ENCODE measurements at regions not wholly inside any gene's neighbourhood (a gene's known extent, or its start where the extent isn't known, plus 50 kb on each side); places are given as distances from the start of the nearest gene placed in this dataset.

DNA sequence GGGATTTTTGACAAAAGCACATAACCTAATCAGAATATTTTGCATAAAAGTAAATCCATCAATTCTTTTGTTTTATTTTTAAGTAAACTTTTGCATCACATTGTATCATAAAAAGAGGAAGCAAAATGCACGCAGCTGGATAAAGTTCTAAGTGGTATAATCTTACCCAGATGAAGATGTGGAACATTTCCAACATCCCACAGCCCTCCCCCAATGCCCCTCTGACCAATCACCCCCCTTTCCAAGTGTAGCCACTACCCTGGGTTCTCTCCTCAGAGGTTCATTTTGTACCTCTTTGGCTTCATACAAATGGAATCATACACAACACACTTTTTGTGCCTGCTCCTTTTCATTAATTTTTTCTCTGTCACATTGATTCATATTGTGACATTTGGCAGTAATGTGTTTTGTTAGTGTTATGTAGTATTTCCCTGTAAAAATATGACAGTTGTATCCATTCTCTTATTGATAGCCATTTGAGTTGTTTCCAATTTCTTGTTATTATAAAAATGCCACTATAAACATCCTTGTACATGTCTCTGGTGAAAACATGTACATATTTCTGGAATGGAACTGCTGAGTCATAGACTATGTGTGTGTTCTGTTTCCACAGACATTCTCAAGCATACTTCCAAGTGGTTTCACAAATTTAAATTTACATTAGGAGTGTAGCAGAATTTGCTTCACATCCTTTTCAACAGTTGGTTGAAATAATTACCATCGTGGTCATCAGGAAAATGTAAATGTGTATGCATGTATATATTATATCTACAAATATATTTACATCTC lies 92.9 kb upstream of the SYNDIG1 start:
- no peak for DNase-seq

- DNase-seq = no peak
Measured at GRCh38 chr20:24373372-24373771, 96.1 kb upstream of the SYNDIG1 start.

- no peak for DNase-seq
Measured at GRCh38 chr20:24370911-24371695, 98.3 kb upstream of the SYNDIG1 start.

- DNase-seq = no peak
Measured at GRCh38 chr20:24370249-24370648, 99.2 kb upstream of the SYNDIG1 start.

DNA sequence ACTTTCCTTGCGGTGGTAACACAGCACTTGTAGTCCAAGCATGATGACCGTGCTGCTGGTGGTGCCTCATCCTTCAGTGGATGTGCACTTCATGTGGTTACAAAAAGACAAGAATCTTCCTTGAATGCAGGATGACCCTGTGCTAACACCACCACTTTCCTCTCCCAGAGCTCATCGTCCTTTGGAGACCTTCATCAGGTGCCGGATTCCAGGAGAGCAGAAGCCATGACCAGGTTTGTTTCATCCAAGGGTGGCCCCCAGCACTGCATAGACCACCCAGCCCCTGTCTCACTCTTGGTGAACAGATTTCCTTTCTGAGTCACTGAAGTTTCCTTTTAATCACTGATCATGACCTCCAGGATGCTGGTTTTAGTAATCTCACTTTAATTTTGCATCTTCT lies 101.2 kb upstream of the SYNDIG1 start:
- no peak for DNase-seq

GRCh38 chr20:24366336-24367004 lies 103.0 kb upstream of the SYNDIG1 start:
- no peak for DNase-seq

- DNase-seq = no peak
Measured at GRCh38 chr20:24365670-24366069, 103.8 kb upstream of the SYNDIG1 start.

- DNase-seq = no peak
Measured at GRCh38 chr20:24364482-24364881, 104.9 kb upstream of the SYNDIG1 start.

- DNase-seq = no peak
Measured at GRCh38 chr20:24363031-24363430, 106.4 kb upstream of the SYNDIG1 start.

DNA sequence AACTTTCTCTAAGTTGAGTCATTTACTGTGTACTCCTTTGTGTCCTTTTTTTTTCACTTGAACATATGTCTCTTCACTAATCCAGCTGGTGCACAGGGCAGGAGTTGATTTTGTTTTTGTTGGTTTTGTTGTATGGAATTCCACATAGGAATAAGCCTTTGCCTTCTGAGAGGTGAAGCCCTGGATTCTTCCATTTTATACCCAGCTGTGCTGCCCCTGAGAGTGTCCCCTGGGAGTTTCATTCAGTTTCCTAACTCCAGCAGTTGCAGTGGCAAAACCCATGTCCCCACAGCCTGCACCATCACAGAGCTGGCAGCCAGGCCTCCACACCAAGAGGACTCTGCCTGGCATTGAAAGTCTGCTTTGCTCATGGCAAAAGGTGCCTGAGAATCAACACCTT lies 107.3 kb upstream of the SYNDIG1 start:
- no peak for DNase-seq

DNA sequence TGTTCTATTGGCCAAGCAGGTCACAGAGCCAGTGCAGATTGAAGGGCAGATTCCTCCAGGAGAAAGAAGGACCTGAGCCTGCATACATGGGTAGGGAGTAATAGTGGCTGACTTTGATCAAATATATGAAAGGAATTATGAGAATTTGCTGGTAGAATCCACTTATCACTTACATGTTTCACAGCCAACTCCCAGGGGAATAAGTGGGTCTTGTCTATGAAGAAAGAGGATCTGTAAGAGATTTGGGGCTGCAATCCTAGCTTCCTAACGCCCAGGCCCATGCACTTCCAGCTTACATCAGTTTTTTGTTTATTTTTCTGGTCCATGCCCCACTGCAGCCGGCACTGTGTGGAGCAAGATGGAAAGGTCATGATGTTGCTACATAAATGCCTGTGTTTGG lies 107.9 kb upstream of the SYNDIG1 start:
- DNase-seq = no peak

DNA sequence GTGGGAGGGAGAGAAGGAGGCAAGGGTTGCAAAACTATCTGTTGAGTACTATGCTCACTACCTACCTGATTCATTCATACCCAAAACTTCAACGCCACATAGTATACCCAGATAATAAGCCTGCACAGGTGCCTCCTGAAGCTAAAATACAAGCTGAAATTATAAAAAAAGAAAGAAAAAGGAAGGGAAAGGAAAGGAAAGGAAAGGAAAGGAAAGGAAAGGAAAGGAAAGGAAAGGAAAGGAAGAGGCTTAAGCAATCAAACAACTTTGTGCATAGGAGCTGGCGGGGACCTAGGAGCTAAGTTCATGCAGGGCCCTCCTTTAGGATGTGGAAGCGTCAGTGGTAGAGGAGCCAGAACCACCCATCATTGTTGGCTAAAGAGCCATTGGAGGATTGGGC lies 108.9 kb upstream of the SYNDIG1 start:
- no peak for DNase-seq

DNA sequence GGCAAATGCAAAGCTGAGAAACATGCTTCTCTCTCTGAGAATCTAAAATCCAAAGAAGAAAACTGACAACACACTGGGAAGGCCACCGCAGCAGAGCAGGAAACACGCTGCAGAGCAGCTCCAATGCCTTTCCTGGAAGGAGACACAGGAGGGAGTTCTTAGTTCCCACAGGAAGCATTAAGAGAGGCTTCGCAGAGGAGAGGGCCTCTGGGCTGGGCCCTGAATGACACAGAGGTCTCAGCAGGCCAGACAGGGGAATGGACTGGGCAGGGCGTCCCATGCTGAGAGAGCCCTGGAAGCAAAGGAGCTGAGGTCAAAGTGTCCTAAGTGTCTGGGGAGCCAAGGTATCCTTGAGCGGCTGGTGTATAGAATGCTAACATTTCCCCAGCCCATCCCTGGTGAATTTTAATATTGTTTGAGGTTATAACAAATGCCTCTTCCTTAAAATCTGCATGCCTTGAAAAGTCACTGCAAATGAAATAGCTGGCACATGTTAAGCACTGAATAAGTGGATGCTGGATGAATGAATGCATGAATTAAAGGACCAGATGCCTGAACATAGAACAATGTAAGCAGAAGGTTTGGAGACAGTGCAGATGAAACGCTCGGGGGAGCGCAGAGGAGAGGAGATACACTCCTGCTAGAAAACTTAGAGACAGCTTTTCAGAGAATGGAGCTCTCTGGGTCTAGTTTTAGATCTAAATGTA lies 110.0 kb upstream of the SYNDIG1 start:
- DNase-seq = no peak

DNA sequence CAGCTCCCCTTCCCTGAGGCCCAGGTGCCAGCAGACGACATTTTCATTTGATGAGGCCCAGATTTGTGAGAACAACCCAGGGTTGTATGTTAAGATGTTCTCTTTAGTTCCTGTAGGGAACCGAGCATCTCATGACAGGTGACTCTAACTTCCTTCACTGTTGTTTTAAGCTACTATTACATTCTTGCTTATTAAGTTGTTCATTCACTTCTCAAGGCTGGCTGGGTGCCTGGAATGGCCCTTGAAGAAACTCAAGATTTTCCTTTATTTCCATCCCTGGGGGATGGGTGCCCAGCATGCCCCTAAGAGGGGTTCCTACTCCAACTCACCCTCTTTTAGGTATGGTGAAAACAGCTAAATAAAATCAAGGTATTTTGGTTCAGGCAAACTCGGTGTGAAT lies 111.5 kb upstream of the SYNDIG1 start:
- DNase-seq = no peak

DNA sequence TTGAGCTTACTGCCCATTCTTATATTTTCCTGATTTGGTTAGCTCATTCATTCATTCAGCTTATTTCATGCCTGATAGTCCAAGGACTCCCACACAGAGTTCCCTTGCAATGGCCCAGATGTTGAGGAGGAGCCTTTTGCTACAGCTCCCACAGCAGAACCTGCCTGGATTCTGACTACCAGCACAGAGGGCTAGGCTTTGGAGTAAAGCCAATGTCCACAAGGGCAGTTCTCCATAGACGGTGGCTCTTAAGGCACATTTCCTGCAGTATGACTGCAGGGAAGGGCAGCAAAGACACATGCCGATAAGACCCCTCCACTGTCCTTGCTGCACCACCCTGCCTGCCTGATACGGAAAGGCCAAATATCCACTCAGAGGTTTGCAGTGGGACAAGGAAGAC lies 112.3 kb upstream of the SYNDIG1 start:
- no peak for DNase-seq

- no peak for DNase-seq
Measured at GRCh38 chr20:24353135-24353690, 116.2 kb upstream of the SYNDIG1 start.

- DNase-seq = no peak
Measured at GRCh38 chr20:24350923-24351368, 118.5 kb upstream of the SYNDIG1 start.

- DNase-seq = no peak
Measured at GRCh38 chr20:24341781-24342180, 127.6 kb upstream of the SYNDIG1 start.

- DNase-seq = no peak
Measured at GRCh38 chr20:24340933-24341332, 128.5 kb upstream of the SYNDIG1 start.

- no peak for DNase-seq
Measured at GRCh38 chr20:24339210-24339641, 130.2 kb upstream of the SYNDIG1 start.

DNA sequence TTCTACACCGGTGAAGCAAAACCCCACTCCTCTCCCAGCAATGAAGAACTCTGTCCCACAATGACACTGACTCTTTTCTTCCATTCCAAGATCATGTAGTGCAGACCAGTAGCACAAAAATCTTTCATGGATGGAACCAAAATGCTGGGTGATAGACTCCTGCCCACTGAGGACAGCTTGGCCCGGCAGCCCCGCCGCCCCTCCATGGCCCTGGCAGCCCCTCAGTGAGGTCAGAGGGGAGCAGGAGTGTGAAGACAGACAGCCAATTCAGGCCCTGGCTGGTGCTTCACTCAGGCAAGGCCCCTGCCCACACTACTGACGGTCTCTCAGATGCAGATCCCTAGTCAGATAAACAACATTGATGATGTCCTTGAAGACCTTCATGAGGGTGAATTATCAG lies 131.9 kb upstream of the SYNDIG1 start:
- DNase-seq = no peak

- no peak for DNase-seq
Measured at GRCh38 chr20:24337069-24337468, 132.4 kb upstream of the SYNDIG1 start.

GRCh38 chr20:24334830-24335229 lies 134.6 kb upstream of the SYNDIG1 start:
- DNase-seq = no peak
